ENCODE measurements at regions not wholly inside any gene's neighbourhood (a gene's known extent, or its start where the extent isn't known, plus 50 kb on each side); places are given as distances from the start of the nearest gene placed in this dataset.

- POLR2A ChIA-PET (ENCODE audit: partially characterized antibody) = no interaction called here
- H3K27me3 Mint-ChIP-seq = peaks cover 14% of the 10 kb centered on the region in 2 donors
- no peaks in the 10 kb centered on the region for H3K36me3 ChIP-seq (ENCODE audit: insufficient read depth, low read length)
- CTCF ChIA-PET (ENCODE audit: partially characterized antibody) = no interaction called here
- no peaks in the 10 kb centered on the region for H3K36me3 Mint-ChIP-seq
- intact Hi-C loops (cut with micrococcal nuclease) = no loop called here
- no peaks in the 10 kb centered on the region for H3K4me1 ChIP-seq (ENCODE audit: insufficient read depth, low read length)
- H3K4me1 Mint-ChIP-seq = peaks cover 2 to 9% (median 4%) of the 10 kb centered on the region in 4 donors
- H3K27me3 ChIP-seq (ENCODE audit: insufficient read depth, low read length) = no peaks in the 10 kb centered on the region
- H3K4me3 Mint-ChIP-seq = no peak overlapping the region
- H3K9me3 ChIP-seq (ENCODE audit: control insufficient read depth in 1 of 2, low read length in 2 of 2) = no peaks in the 10 kb centered on the region
- no peak overlapping the region for H3K4me3 ChIP-seq (ENCODE audit: low read length in 2 of 2)
- no peak overlapping the region for H3K27ac Mint-ChIP-seq
- DNase-seq = no peak
- no peaks in the 10 kb centered on the region for H3K9me3 Mint-ChIP-seq
- H3K27ac ChIP-seq (ENCODE audit: low read depth, low read length) = no peak overlapping the region
These were observed 137.0 kb upstream of the ZNF236 start for GRCh38 chr18:76685402-76685801.

GRCh38 chr18:76684265-76684664, 138.1 kb upstream of the ZNF236 start:
- no peaks in the 10 kb centered on the region for H3K36me3 ChIP-seq (ENCODE audit: insufficient read depth, low read length)
- Mint-ChIP-seq H3K4me3 (no peak overlapping the region), H3K27me3 (peaks cover 10 to 11% of the 10 kb centered on the region in 2 donors), H3K9me3 (no peaks in the 10 kb centered on the region), H3K27ac (no peak overlapping the region), H3K36me3 (no peaks in the 10 kb centered on the region), H3K4me1 (peaks cover 2 to 6% (median 4%) of the 10 kb centered on the region in 4 donors)
- no peak overlapping the region for H3K27ac ChIP-seq (ENCODE audit: low read depth, low read length)
- no peak for DNase-seq
- H3K27me3 ChIP-seq (ENCODE audit: insufficient read depth, low read length) = no peaks in the 10 kb centered on the region
- H3K9me3 ChIP-seq (ENCODE audit: control insufficient read depth in 1 of 2, low read length in 2 of 2) = no peaks in the 10 kb centered on the region
- intact Hi-C loops (cut with micrococcal nuclease) = no loop called here
- CTCF ChIA-PET (ENCODE audit: partially characterized antibody) = interaction anchor here (1.0 to 1.5 kb wide), 2 partner anchors 25 to 285 kb away, joined by 3 to 7 read pairs; no protein-coding TSS in a partner anchor
- POLR2A ChIA-PET (ENCODE audit: partially characterized antibody) = no interaction called here
- no peaks in the 10 kb centered on the region for H3K4me1 ChIP-seq (ENCODE audit: insufficient read depth, low read length)
- no peak overlapping the region for H3K4me3 ChIP-seq (ENCODE audit: low read length in 2 of 2)

GRCh38 chr18:76679945-76680344, 142.4 kb upstream of the ZNF236 start:
- intact Hi-C loops (cut with micrococcal nuclease) = no loop called here
- ChIA-PET POLR2A (ENCODE audit: partially characterized antibody) (no interaction called here), CTCF (ENCODE audit: partially characterized antibody) (interaction anchor here (1.3 kb wide), 1 partner anchor 282 kb away, joined by 4 read pairs; no protein-coding TSS in a partner anchor)
- DNase-seq = no peak
- peaks cover 6 to 10% of the 10 kb centered on the region in 2 donors for H3K27me3 Mint-ChIP-seq
- Histone ChIP-seq H3K4me3 (ENCODE audit: low read length in 2 of 2) (no peak overlapping the region), H3K9me3 (ENCODE audit: control insufficient read depth in 1 of 2, low read length in 2 of 2) (no peaks in the 10 kb centered on the region), H3K36me3 (ENCODE audit: insufficient read depth, low read length) (no peaks in the 10 kb centered on the region), H3K27ac (ENCODE audit: low read depth, low read length) (no peak overlapping the region), H3K27me3 (ENCODE audit: insufficient read depth, low read length) (no peaks in the 10 kb centered on the region), H3K4me1 (ENCODE audit: insufficient read depth, low read length) (no peaks in the 10 kb centered on the region)
- peaks cover 0 to 7% (median 0%) of the 10 kb centered on the region in 8 donors for H3K9me3 Mint-ChIP-seq
- no peak overlapping the region for H3K4me3 Mint-ChIP-seq
- no peaks in the 10 kb centered on the region for H3K36me3 Mint-ChIP-seq
- H3K4me1 Mint-ChIP-seq = no peaks in the 10 kb centered on the region
- no peak overlapping the region for H3K27ac Mint-ChIP-seq

GRCh38 chr18:76679259-76679658, 143.1 kb upstream of the ZNF236 start:
- peaks cover 0 to 7% (median 0%) of the 10 kb centered on the region in 8 donors for H3K9me3 Mint-ChIP-seq
- POLR2A ChIA-PET (ENCODE audit: partially characterized antibody) = no interaction called here
- intact Hi-C loops (cut with micrococcal nuclease) = no loop called here
- no peak overlapping the region for H3K4me3 ChIP-seq (ENCODE audit: low read length in 2 of 2)
- no peaks in the 10 kb centered on the region for H3K27me3 ChIP-seq (ENCODE audit: insufficient read depth, low read length)
- H3K4me1 ChIP-seq (ENCODE audit: insufficient read depth, low read length) = no peaks in the 10 kb centered on the region
- H3K27ac ChIP-seq (ENCODE audit: low read depth, low read length) = no peak overlapping the region
- no peak overlapping the region for H3K27ac Mint-ChIP-seq
- no peak overlapping the region for H3K4me3 Mint-ChIP-seq
- CTCF ChIA-PET (ENCODE audit: partially characterized antibody) = interaction anchor here (1.3 kb wide), 1 partner anchor 281 kb away, joined by 4 read pairs; no protein-coding TSS in a partner anchor
- DNase-seq = no peak
- no peaks in the 10 kb centered on the region for H3K9me3 ChIP-seq (ENCODE audit: control insufficient read depth in 1 of 2, low read length in 2 of 2)
- H3K4me1 Mint-ChIP-seq = no peaks in the 10 kb centered on the region
- no peaks in the 10 kb centered on the region for H3K36me3 ChIP-seq (ENCODE audit: insufficient read depth, low read length)
- peaks cover 5 to 6% of the 10 kb centered on the region in 2 donors for H3K27me3 Mint-ChIP-seq
- no peaks in the 10 kb centered on the region for H3K36me3 Mint-ChIP-seq

- Mint-ChIP-seq H3K9me3 (peaks cover 0 to 7% (median 0%) of the 10 kb centered on the region in 8 donors), H3K4me3 (no peak overlapping the region), H3K4me1 (no peaks in the 10 kb centered on the region), H3K27ac (no peak overlapping the region), H3K27me3 (peaks cover 6 to 7% of the 10 kb centered on the region in 2 donors), H3K36me3 (no peaks in the 10 kb centered on the region)
- no peaks in the 10 kb centered on the region for H3K36me3 ChIP-seq (ENCODE audit: insufficient read depth, low read length)
- no peak overlapping the region for H3K27ac ChIP-seq (ENCODE audit: low read depth, low read length)
- ChIA-PET POLR2A (ENCODE audit: partially characterized antibody) (no interaction called here), CTCF (ENCODE audit: partially characterized antibody) (no interaction called here)
- no peaks in the 10 kb centered on the region for H3K9me3 ChIP-seq (ENCODE audit: control insufficient read depth in 1 of 2, low read length in 2 of 2)
- DNase-seq = no peak
- H3K4me3 ChIP-seq (ENCODE audit: low read length in 2 of 2) = no peak overlapping the region
- no peaks in the 10 kb centered on the region for H3K27me3 ChIP-seq (ENCODE audit: insufficient read depth, low read length)
- H3K4me1 ChIP-seq (ENCODE audit: insufficient read depth, low read length) = no peaks in the 10 kb centered on the region
- intact Hi-C loops (cut with micrococcal nuclease) = no loop called here
These were observed 144.1 kb upstream of the ZNF236 start for GRCh38 chr18:76678248-76678647.

- Histone ChIP-seq H3K4me3 (ENCODE audit: low read length in 2 of 2) (no peak overlapping the region), H3K27ac (ENCODE audit: low read depth, low read length) (no peak overlapping the region), H3K27me3 (ENCODE audit: insufficient read depth, low read length) (no peaks in the 10 kb centered on the region), H3K9me3 (ENCODE audit: control insufficient read depth in 1 of 2, low read length in 2 of 2) (no peaks in the 10 kb centered on the region), H3K4me1 (ENCODE audit: insufficient read depth, low read length) (no peaks in the 10 kb centered on the region), H3K36me3 (ENCODE audit: insufficient read depth, low read length) (no peaks in the 10 kb centered on the region)
- Mint-ChIP-seq H3K27ac (no peak overlapping the region), H3K4me3 (no peak overlapping the region), H3K9me3 (peaks cover 0 to 7% (median 0%) of the 10 kb centered on the region in 8 donors), H3K27me3 (peaks cover 3 to 7% of the 10 kb centered on the region in 2 donors), H3K36me3 (no peaks in the 10 kb centered on the region), H3K4me1 (no peaks in the 10 kb centered on the region)
- DNase-seq = no peak
- ChIA-PET POLR2A (ENCODE audit: partially characterized antibody) (no interaction called here), CTCF (ENCODE audit: partially characterized antibody) (interaction anchor here (0.9 kb wide), 1 partner anchor 35 kb away, joined by 3 read pairs; no protein-coding TSS in a partner anchor)
- intact Hi-C loops (cut with micrococcal nuclease) = no loop called here
These were observed 147.8 kb upstream of the ZNF236 start for GRCh38 chr18:76674596-76674995.

- intact Hi-C loops (cut with micrococcal nuclease) = no loop called here
- ChIA-PET CTCF (ENCODE audit: partially characterized antibody) (no interaction called here), POLR2A (ENCODE audit: partially characterized antibody) (no interaction called here)
- H3K36me3 Mint-ChIP-seq = no peaks in the 10 kb centered on the region
- H3K27ac Mint-ChIP-seq = no peak overlapping the region
- H3K27ac ChIP-seq (ENCODE audit: low read depth, low read length) = no peak overlapping the region
- no peaks in the 10 kb centered on the region for H3K4me1 Mint-ChIP-seq
- H3K9me3 Mint-ChIP-seq = peaks cover 0 to 7% (median 0%) of the 10 kb centered on the region in 8 donors
- H3K27me3 ChIP-seq (ENCODE audit: insufficient read depth, low read length) = no peaks in the 10 kb centered on the region
- H3K36me3 ChIP-seq (ENCODE audit: insufficient read depth, low read length) = no peaks in the 10 kb centered on the region
- H3K4me1 ChIP-seq (ENCODE audit: insufficient read depth, low read length) = no peaks in the 10 kb centered on the region
- H3K9me3 ChIP-seq (ENCODE audit: control insufficient read depth in 1 of 2, low read length in 2 of 2) = no peaks in the 10 kb centered on the region
- no peak overlapping the region for H3K4me3 ChIP-seq (ENCODE audit: low read length in 2 of 2)
- H3K27me3 Mint-ChIP-seq = peaks cover 2 to 7% of the 10 kb centered on the region in 2 donors
- DNase-seq = no peak
- no peak overlapping the region for H3K4me3 Mint-ChIP-seq
These were observed 148.8 kb upstream of the ZNF236 start for GRCh38 chr18:76673281-76674185.
